B cell (primary cell): ENCODE measurements at regions not wholly inside any gene's neighbourhood (a gene's known extent, or its start where the extent isn't known, plus 50 kb on each side); places are given as distances from the start of the nearest gene placed in this dataset.

Experiments used
- ATAC-seq: fragments of 200-7000 bp; cut with Tn5 transposase; one replicate; pipeline ENCODE4 v1.10.0; 2021; ENCODE audit warnings: low read depth, mild to moderate bottlenecking, moderate number of reproducible peaks, moderate library complexity
- CTCF ChIA-PET: fragments of 350-600 bp; sonication (Branson Sonifier 250); formaldehyde crosslinking; loops from one replicate; lab custom pipeline; 2021; ENCODE audit warnings: antibody characterized with exemption, inconsistent platforms; lab: Charles Lee
- POLR2A ChIA-PET: fragments of 350-600 bp; sonication (Branson Sonifier 250); formaldehyde crosslinking; loops from one replicate; lab custom pipeline; 2021; ENCODE audit warnings: antibody characterized with exemption; lab: Charles Lee
- DNase-seq: peaks from one replicate; pipeline ENCODE4 v3.0.0; 2013
- H2AFZ ChIP-seq: 2 replicates; pipeline ENCODE4 v1.6.1; 2012; ENCODE audit warnings: mild to moderate bottlenecking, low read depth, low read length; ENCODE audit not compliant: insufficient read depth, poor library complexity, severe bottlenecking
- H3K27ac ChIP-seq, 2 donors: 1 replicate in 1 of 2; 2 replicates in 1 of 2; pipeline ENCODE4 v1.5.1; 2012 to 2013; ENCODE audit warnings: low read length in 2 of 2, mild to moderate bottlenecking in 2 of 2, moderate library complexity in 1 of 2
- H3K27me3 ChIP-seq, 4 experiments: fragments of 200-600 bp in 1 of 4; sonication (generic) in 1 of 4; replicated peaks in 1 of 4; 1 replicate in 2 of 4; 2 replicates in 2 of 4; pipeline versions ENCODE4 v1.6.1 to v1.7.0; 2013 to 2016; ENCODE audit warnings: low read length in 3 of 4, mild to moderate bottlenecking in 2 of 4, mixed read lengths in 1 of 4, moderate library complexity in 1 of 4; ENCODE audit not compliant: insufficient read depth in 4 of 4, control insufficient read depth in 3 of 4; ENCODE audit errors: control extremely low read depth in 1 of 4
- H3K36me3 ChIP-seq, 2 experiments: replicated peaks in 1 of 2; 1 replicate in 1 of 2; 2 replicates in 1 of 2; pipeline versions ENCODE4 v1.6.1 to v1.7.1; 2013; ENCODE audit warnings: low read length in 1 of 2; ENCODE audit not compliant: insufficient read depth in 2 of 2, control insufficient read depth in 1 of 2; ENCODE audit errors: control extremely low read depth in 1 of 2, extremely low read depth in 1 of 2
- H3K4me1 ChIP-seq, 2 donors: fragments of 200-600 bp in 1 of 2; sonication (generic) in 1 of 2; 1 replicate in 1 of 2; 2 replicates in 1 of 2; pipeline versions ENCODE4 v1.5.1 to v1.6.1; 2013 to 2017; ENCODE audit warnings: low read length in 2 of 2; ENCODE audit not compliant: control insufficient read depth in 2 of 2, insufficient read depth in 2 of 2
- H3K4me2 ChIP-seq: replicated peaks from 2 replicates; pipeline ENCODE3; 2012; ENCODE audit warnings: mild to moderate bottlenecking, low read depth, low read length; ENCODE audit not compliant: poor library complexity, severe bottlenecking
- H3K4me3 ChIP-seq, 5 experiments: fragments of 200-600 bp in 1 of 5; sonication (generic) in 1 of 5; 1 replicate in 3 of 5; 2 replicates in 2 of 5; pipeline versions ENCODE4 v1.5.1 to v1.7.0; 2011 to 2016; ENCODE audit warnings: low read length in 4 of 5, mild to moderate bottlenecking in 4 of 5, low read depth in 2 of 5, control low read depth in 1 of 5, moderate library complexity in 1 of 5; ENCODE audit not compliant: insufficient read depth in 1 of 5; ENCODE audit errors: control extremely low read depth in 1 of 5, extremely low read depth in 1 of 5
- H3K79me2 ChIP-seq: fragments of 200-600 bp; sonication (generic); one replicate; pipeline ENCODE4 v1.6.0; 2016; ENCODE audit warnings: low read length; ENCODE audit not compliant: control insufficient read depth, insufficient read depth
- H3K9ac ChIP-seq: fragments of 200-600 bp; sonication (generic); 2 replicates; pipeline ENCODE4 v1.6.1; 2017; ENCODE audit warnings: mild to moderate bottlenecking, low read length, moderate library complexity
- H3K9me3 ChIP-seq, 3 donors: one replicate each; pipeline versions ENCODE4 v1.6.1 to v1.7.1; 2013; ENCODE audit warnings: low read length in 2 of 3; ENCODE audit not compliant: control insufficient read depth in 2 of 3, insufficient read depth in 1 of 3; ENCODE audit errors: control extremely low read depth in 1 of 3
- H4K20me1 ChIP-seq: 2 replicates; pipeline ENCODE4 v1.6.0; 2012; ENCODE audit warnings: mild to moderate bottlenecking, low read length; ENCODE audit not compliant: insufficient read depth, control insufficient read depth, poor library complexity, severe bottlenecking
- H3K27ac Mint-ChIP-seq: one replicate; pipeline ENCODE4 v1.8.0; 2021; ENCODE audit warnings: mixed read lengths
- H3K27me3 Mint-ChIP-seq: one replicate; pipeline ENCODE4 v1.8.0; 2021; ENCODE audit warnings: mixed read lengths
- H3K4me1 Mint-ChIP-seq: one replicate; pipeline ENCODE4 v1.8.0; 2021; ENCODE audit warnings: mixed read lengths
- H3K4me3 Mint-ChIP-seq: one replicate; pipeline ENCODE4 v1.8.0; 2021; ENCODE audit warnings: mixed read lengths
- H3K9me3 Mint-ChIP-seq: one replicate; pipeline ENCODE4 v1.8.0; 2022; ENCODE audit warnings: mixed read lengths; ENCODE audit not compliant: insufficient read depth
- EZH2 ChIP-seq: IDR thresholded peaks from 2 replicates; pipeline ENCODE4 v1.6.1; 2012; ENCODE audit warnings: borderline replicate concordance, low read depth, mild to moderate bottlenecking, moderate library complexity, low read length; ENCODE audit not compliant: insufficient read depth, poor library complexity, severe bottlenecking
- WGBS: methylation state at CpG from one replicate; pipeline ENCODE4 v1.1.5; 2013; ENCODE audit warnings: missing lambda C conversion rate; ENCODE audit not compliant: insufficient coverage; 5-methylcytosine and 5-hydroxymethylcytosine counted together
- intact Hi-C: fragments of 100-400 bp; cut with micrococcal nuclease; formaldehyde crosslinking; loops from one replicate; pipeline ENCODE4 v1.10.0; 2022
- TF ChIP-seq, protein P1 (sequence below): fragments of 200-600 bp; IDR thresholded peaks from one replicate; pipeline ENCODE4 v1.8.0; 2022; ENCODE audit warnings: antibody characterized with exemption, mild to moderate bottlenecking

DNA sequence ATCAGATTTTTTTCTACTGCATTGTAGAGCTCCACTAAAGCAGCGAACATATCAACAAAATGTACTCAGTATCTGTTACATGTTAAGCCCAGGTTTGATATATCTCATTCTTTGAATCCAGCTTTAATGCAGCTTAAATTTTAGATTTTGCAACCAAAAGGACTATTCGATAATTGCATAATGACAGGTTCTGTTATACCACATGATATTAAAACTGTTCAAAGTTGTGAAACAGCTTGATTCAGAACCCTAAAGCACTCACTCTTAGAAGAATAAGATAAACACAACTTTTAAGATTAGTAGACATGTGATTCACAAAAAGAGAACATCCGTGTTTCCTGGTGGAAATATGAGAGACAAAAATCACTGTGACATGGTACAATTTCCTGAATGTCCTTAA is 427.9 kb downstream of the CDH11 start:
- Histone ChIP-seq H3K36me3 (no peaks in the 10 kb centered on the region), H3K9ac (no peak overlapping the region), H3K27ac (no peak overlapping the region), H2AFZ (no peak overlapping the region), H3K4me3 (no peak overlapping the region), H3K9me3 (no peaks in the 10 kb centered on the region), H3K4me2 (no peak overlapping the region), H3K27me3 (no peaks in the 10 kb centered on the region), H3K79me2 (no peaks in the 10 kb centered on the region), H4K20me1 (no peaks in the 10 kb centered on the region), H3K4me1 (no peaks in the 10 kb centered on the region)
- H3K4me3 Mint-ChIP-seq, result no peak overlapping the region
- ATAC-seq (no peak), DNase-seq (no peak)
- CTCF ChIA-PET, result interaction anchor here (0.9 kb wide), 1 partner anchor 13 kb away, joined by 3 read pairs; no protein-coding TSS in a partner anchor
- H3K4me1 Mint-ChIP-seq, result no peaks in the 10 kb centered on the region
- no peak overlapping the region for H3K27ac Mint-ChIP-seq
- no peaks in the 10 kb centered on the region for H3K9me3 Mint-ChIP-seq
- no CpG with 5 or more reads among the region's 3 CpGs for WGBS
- no peaks in the 10 kb centered on the region for H3K27me3 Mint-ChIP-seq
- POLR2A ChIA-PET, result no interaction called here
- no peak for TF ChIP-seq EZH2
- TF ChIP-seq, protein P1, sequence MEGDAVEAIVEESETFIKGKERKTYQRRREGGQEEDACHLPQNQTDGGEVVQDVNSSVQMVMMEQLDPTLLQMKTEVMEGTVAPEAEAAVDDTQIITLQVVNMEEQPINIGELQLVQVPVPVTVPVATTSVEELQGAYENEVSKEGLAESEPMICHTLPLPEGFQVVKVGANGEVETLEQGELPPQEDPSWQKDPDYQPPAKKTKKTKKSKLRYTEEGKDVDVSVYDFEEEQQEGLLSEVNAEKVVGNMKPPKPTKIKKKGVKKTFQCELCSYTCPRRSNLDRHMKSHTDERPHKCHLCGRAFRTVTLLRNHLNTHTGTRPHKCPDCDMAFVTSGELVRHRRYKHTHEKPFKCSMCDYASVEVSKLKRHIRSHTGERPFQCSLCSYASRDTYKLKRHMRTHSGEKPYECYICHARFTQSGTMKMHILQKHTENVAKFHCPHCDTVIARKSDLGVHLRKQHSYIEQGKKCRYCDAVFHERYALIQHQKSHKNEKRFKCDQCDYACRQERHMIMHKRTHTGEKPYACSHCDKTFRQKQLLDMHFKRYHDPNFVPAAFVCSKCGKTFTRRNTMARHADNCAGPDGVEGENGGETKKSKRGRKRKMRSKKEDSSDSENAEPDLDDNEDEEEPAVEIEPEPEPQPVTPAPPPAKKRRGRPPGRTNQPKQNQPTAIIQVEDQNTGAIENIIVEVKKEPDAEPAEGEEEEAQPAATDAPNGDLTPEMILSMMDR, result no peak
- intact Hi-C loops, result no loop called here

DNA sequence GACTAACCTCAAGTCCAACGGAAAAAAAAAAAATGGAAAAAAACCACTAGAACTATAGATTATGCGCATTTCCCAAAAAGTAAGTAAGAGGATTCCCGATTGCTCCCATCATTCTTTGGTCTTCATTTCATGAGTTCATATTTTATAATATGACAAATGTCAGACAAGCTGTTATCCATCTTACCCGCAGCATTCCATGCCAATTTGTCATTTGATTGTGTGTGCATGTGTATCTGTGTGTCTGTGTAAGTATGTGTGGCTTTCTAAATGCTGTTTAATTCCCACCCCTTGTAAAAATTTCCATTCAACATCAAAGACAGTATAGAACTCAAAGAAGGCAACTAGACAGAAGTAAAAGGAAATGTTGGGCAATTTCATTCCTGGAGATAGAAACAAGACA is 434.1 kb downstream of the CDH11 start:
- H3K27me3 ChIP-seq, result no peaks in the 10 kb centered on the region
- DNase-seq (no peak), ATAC-seq (no peak)
- Mint-ChIP-seq H3K9me3 (no peaks in the 10 kb centered on the region), H3K27ac (no peak overlapping the region), H3K4me3 (no peak overlapping the region), H3K27me3 (no peaks in the 10 kb centered on the region), H3K4me1 (no peaks in the 10 kb centered on the region)
- H3K4me1 ChIP-seq, result no peaks in the 10 kb centered on the region
- H4K20me1 ChIP-seq, result no peaks in the 10 kb centered on the region
- WGBS, result no CpG with 5 or more reads among the region's 4 CpGs
- ChIA-PET CTCF (no interaction called here), POLR2A (no interaction called here)
- no peak overlapping the region for H3K27ac ChIP-seq
- H3K9me3 ChIP-seq, result no peaks in the 10 kb centered on the region
- H3K9ac ChIP-seq, result no peak overlapping the region
- TF ChIP-seq, protein P1, result no peak
- no peak for TF ChIP-seq EZH2
- H3K4me2 ChIP-seq, result no peak overlapping the region
- no peak overlapping the region for H3K4me3 ChIP-seq
- H2AFZ ChIP-seq, result no peak overlapping the region
- no peaks in the 10 kb centered on the region for H3K79me2 ChIP-seq
- H3K36me3 ChIP-seq, result no peaks in the 10 kb centered on the region
- intact Hi-C loops, result no loop called here
